Skeletal muscle tissue (tissue), 3 donors: ENCODE measurements at regions not wholly inside any gene's neighbourhood (a gene's known extent, or its start where the extent isn't known, plus 50 kb on each side); places are given as distances from the start of the nearest gene placed in this dataset.

Experiments
- H3K27ac ChIP-seq: one replicate; pipeline ENCODE4 v1.7.0; 2013; ENCODE audit warnings: mild to moderate bottlenecking, low read depth, low read length, inconsistent platforms
- H3K27me3 ChIP-seq, 3 donors: one replicate each; pipeline ENCODE4 v1.7.0; 2013; ENCODE audit warnings: low read length in 3 of 3; ENCODE audit not compliant: control insufficient read depth in 3 of 3, insufficient read depth in 3 of 3
- H3K36me3 ChIP-seq, 3 donors: one replicate each; pipeline ENCODE4 v1.7.0; 2013; ENCODE audit warnings: low read length in 3 of 3; ENCODE audit not compliant: control insufficient read depth in 3 of 3, insufficient read depth in 3 of 3
- H3K4me1 ChIP-seq, 3 donors: one replicate each; pipeline ENCODE4 v1.7.0; 2013; ENCODE audit warnings: low read length in 3 of 3, mild to moderate bottlenecking in 3 of 3; ENCODE audit not compliant: control insufficient read depth in 3 of 3, insufficient read depth in 3 of 3
- H3K4me3 ChIP-seq, 3 donors: one replicate each; pipeline ENCODE4 v1.7.0; 2013; ENCODE audit warnings: low read length in 3 of 3
- H3K9ac ChIP-seq, 3 donors: one replicate each; pipeline ENCODE4 v1.7.0; 2013; ENCODE audit warnings: low read length in 3 of 3, mild to moderate bottlenecking in 3 of 3, moderate library complexity in 2 of 3, low read depth in 1 of 3
- H3K9me3 ChIP-seq, 3 donors: one replicate each; pipeline ENCODE4 v1.7.0; 2013; ENCODE audit warnings: low read length in 3 of 3; ENCODE audit not compliant: control insufficient read depth in 3 of 3
- donor health status: Osteomylitis.

- no peak overlapping the region for H3K27ac ChIP-seq
- H3K9ac ChIP-seq = no peak overlapping the region
- no peaks in the 10 kb centered on the region for H3K36me3 ChIP-seq
- H3K27me3 ChIP-seq = no peaks in the 10 kb centered on the region
- no peaks in the 10 kb centered on the region for H3K9me3 ChIP-seq
- no peaks in the 10 kb centered on the region for H3K4me1 ChIP-seq
- no peak overlapping the region for H3K4me3 ChIP-seq
Measured at GRCh38 chr9:87294126-87294525, 203.5 kb upstream of the DAPK1 start.

GRCh38 chr9:87300915-87301314 is 196.8 kb upstream of the DAPK1 start:
- H3K27ac ChIP-seq = no peak overlapping the region
- H3K36me3 ChIP-seq = no peaks in the 10 kb centered on the region
- no peaks in the 10 kb centered on the region for H3K27me3 ChIP-seq
- no peak overlapping the region for H3K4me3 ChIP-seq
- H3K9ac ChIP-seq = no peak overlapping the region
- no peaks in the 10 kb centered on the region for H3K9me3 ChIP-seq
- H3K4me1 ChIP-seq = no peaks in the 10 kb centered on the region

- Histone ChIP-seq H3K9ac (no peak overlapping the region), H3K4me1 (no peaks in the 10 kb centered on the region), H3K4me3 (no peak overlapping the region), H3K9me3 (no peaks in the 10 kb centered on the region), H3K27me3 (no peaks in the 10 kb centered on the region), H3K36me3 (no peaks in the 10 kb centered on the region), H3K27ac (no peak overlapping the region)
Measured at GRCh38 chr9:87301371-87301770, 196.3 kb upstream of the DAPK1 start.

GRCh38 chr9:87305151-87305550 is 192.5 kb upstream of the DAPK1 start:
- H3K4me3 ChIP-seq = no peak overlapping the region
- no peak overlapping the region for H3K27ac ChIP-seq

GRCh38 chr9:87306006-87306405 is 191.7 kb upstream of the DAPK1 start:
- no peak overlapping the region for H3K27ac ChIP-seq
- peaks cover 0 to 2% (median 0%) of the 10 kb centered on the region in 3 donors for H3K27me3 ChIP-seq
- no peaks in the 10 kb centered on the region for H3K4me1 ChIP-seq
- no peaks in the 10 kb centered on the region for H3K9me3 ChIP-seq
- no peak overlapping the region for H3K9ac ChIP-seq
- no peak overlapping the region for H3K4me3 ChIP-seq
- H3K36me3 ChIP-seq = no peaks in the 10 kb centered on the region

More at GRCh38 chr9:87305151-87305550, 192.5 kb upstream of the DAPK1 start:
- H3K9ac ChIP-seq = no peak overlapping the region
- H3K36me3 ChIP-seq = no peaks in the 10 kb centered on the region
- peaks cover 0 to 2% (median 0%) of the 10 kb centered on the region in 3 donors for H3K27me3 ChIP-seq
- no peaks in the 10 kb centered on the region for H3K4me1 ChIP-seq
- H3K9me3 ChIP-seq = no peaks in the 10 kb centered on the region

- no peaks in the 10 kb centered on the region for H3K9me3 ChIP-seq
- H3K4me1 ChIP-seq = no peaks in the 10 kb centered on the region
- H3K4me3 ChIP-seq = no peak overlapping the region
- peaks cover 0 to 2% (median 0%) of the 10 kb centered on the region in 3 donors for H3K27me3 ChIP-seq
- H3K9ac ChIP-seq = no peak overlapping the region
- H3K36me3 ChIP-seq = no peaks in the 10 kb centered on the region
- H3K27ac ChIP-seq = no peak overlapping the region
Measured at GRCh38 chr9:87307848-87308247, 189.8 kb upstream of the DAPK1 start.

- no peaks in the 10 kb centered on the region for H3K36me3 ChIP-seq
- H3K9me3 ChIP-seq = no peaks in the 10 kb centered on the region
- peaks cover 0 to 2% (median 0%) of the 10 kb centered on the region in 3 donors for H3K27me3 ChIP-seq
- no peak overlapping the region for H3K4me3 ChIP-seq
- H3K27ac ChIP-seq = no peak overlapping the region
- H3K9ac ChIP-seq = no peak overlapping the region
- H3K4me1 ChIP-seq = no peaks in the 10 kb centered on the region
Measured at GRCh38 chr9:87309236-87309635, 188.4 kb upstream of the DAPK1 start.

- Histone ChIP-seq H3K4me1 (no peaks in the 10 kb centered on the region), H3K9ac (no peak overlapping the region), H3K4me3 (no peak overlapping the region), H3K36me3 (no peaks in the 10 kb centered on the region), H3K27me3 (peaks cover 0 to 2% (median 0%) of the 10 kb centered on the region in 3 donors), H3K9me3 (peaks cover 0 to 2% (median 0%) of the 10 kb centered on the region in 3 donors), H3K27ac (no peak overlapping the region)
Measured at GRCh38 chr9:87310827-87311523, 186.7 kb upstream of the DAPK1 start.

GRCh38 chr9:87319656-87320055 is 178.0 kb upstream of the DAPK1 start:
- Histone ChIP-seq H3K27ac (no peak overlapping the region), H3K9me3 (peaks cover 0 to 7% (median 0%) of the 10 kb centered on the region in 3 donors), H3K27me3 (no peaks in the 10 kb centered on the region), H3K4me3 (no peak overlapping the region), H3K9ac (no peak overlapping the region), H3K4me1 (peaks cover 0 to 5% (median 0%) of the 10 kb centered on the region in 3 donors), H3K36me3 (no peaks in the 10 kb centered on the region)

- Histone ChIP-seq H3K9me3 (peaks cover 0 to 7% (median 0%) of the 10 kb centered on the region in 3 donors), H3K9ac (no peak overlapping the region), H3K4me3 (no peak overlapping the region), H3K27ac (no peak overlapping the region), H3K4me1 (peaks cover 0 to 5% (median 0%) of the 10 kb centered on the region in 3 donors), H3K27me3 (no peaks in the 10 kb centered on the region), H3K36me3 (no peaks in the 10 kb centered on the region)
Measured at GRCh38 chr9:87320146-87320884, 177.4 kb upstream of the DAPK1 start.
